Panc1 (cell line): ENCODE measurements at regions not wholly inside any gene's neighbourhood (a gene's known extent, or its start where the extent isn't known, plus 50 kb on each side); places are given as distances from the start of the nearest gene placed in this dataset.

Source experiments
- TF ChIP-seq, protein P1 (sequence below): fragments of 450-650 bp; IDR thresholded peaks from 2 replicates; pipeline ENCODE4 v1.5.1; 2017; ENCODE audit warnings: mild to moderate bottlenecking
- TF ChIP-seq, protein P2 (sequence below), 2 experiments: IDR thresholded peaks; 2 replicates each; pipeline ENCODE4 v1.6.1; 2011 to 2012; ENCODE audit warnings: low read depth in 2 of 2, control low read depth in 1 of 2, low read length in 1 of 2, mild to moderate bottlenecking in 1 of 2, moderate library complexity in 1 of 2; ENCODE audit not compliant: insufficient read depth in 1 of 2

DNA sequence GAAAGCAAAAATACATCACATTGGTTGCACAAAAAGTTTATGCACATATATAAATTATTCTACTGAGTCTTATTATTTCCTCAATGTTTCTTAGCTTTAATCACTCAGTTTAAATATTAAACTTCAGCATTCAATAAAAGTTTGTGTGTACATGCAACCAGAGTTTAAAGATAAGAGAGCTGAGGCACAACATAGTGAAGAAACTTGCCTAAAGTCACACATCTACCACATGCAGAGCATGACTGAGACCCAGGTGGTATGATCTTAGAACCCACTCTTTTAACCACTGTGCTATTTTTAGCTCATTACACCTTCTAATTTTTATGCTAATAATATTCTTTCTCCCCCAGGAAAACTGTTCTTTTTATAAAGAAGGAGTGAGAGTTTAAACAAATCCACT is 96.1 kb upstream of the GOLIM4 start:
- TF ChIP-seq, protein P1, sequence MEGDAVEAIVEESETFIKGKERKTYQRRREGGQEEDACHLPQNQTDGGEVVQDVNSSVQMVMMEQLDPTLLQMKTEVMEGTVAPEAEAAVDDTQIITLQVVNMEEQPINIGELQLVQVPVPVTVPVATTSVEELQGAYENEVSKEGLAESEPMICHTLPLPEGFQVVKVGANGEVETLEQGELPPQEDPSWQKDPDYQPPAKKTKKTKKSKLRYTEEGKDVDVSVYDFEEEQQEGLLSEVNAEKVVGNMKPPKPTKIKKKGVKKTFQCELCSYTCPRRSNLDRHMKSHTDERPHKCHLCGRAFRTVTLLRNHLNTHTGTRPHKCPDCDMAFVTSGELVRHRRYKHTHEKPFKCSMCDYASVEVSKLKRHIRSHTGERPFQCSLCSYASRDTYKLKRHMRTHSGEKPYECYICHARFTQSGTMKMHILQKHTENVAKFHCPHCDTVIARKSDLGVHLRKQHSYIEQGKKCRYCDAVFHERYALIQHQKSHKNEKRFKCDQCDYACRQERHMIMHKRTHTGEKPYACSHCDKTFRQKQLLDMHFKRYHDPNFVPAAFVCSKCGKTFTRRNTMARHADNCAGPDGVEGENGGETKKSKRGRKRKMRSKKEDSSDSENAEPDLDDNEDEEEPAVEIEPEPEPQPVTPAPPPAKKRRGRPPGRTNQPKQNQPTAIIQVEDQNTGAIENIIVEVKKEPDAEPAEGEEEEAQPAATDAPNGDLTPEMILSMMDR, result no peak
- TF ChIP-seq, protein P2, sequence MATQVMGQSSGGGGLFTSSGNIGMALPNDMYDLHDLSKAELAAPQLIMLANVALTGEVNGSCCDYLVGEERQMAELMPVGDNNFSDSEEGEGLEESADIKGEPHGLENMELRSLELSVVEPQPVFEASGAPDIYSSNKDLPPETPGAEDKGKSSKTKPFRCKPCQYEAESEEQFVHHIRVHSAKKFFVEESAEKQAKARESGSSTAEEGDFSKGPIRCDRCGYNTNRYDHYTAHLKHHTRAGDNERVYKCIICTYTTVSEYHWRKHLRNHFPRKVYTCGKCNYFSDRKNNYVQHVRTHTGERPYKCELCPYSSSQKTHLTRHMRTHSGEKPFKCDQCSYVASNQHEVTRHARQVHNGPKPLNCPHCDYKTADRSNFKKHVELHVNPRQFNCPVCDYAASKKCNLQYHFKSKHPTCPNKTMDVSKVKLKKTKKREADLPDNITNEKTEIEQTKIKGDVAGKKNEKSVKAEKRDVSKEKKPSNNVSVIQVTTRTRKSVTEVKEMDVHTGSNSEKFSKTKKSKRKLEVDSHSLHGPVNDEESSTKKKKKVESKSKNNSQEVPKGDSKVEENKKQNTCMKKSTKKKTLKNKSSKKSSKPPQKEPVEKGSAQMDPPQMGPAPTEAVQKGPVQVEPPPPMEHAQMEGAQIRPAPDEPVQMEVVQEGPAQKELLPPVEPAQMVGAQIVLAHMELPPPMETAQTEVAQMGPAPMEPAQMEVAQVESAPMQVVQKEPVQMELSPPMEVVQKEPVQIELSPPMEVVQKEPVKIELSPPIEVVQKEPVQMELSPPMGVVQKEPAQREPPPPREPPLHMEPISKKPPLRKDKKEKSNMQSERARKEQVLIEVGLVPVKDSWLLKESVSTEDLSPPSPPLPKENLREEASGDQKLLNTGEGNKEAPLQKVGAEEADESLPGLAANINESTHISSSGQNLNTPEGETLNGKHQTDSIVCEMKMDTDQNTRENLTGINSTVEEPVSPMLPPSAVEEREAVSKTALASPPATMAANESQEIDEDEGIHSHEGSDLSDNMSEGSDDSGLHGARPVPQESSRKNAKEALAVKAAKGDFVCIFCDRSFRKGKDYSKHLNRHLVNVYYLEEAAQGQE (IDR thresholded peaks at IDR 0.05; ENCODE audit: insufficient read depth in 1 of 2, low read depth in 2 of 2, low read length in 1 of 2), result no peak
